Fibroblast of the aortic adventitia (primary cell): ENCODE measurements at regions not wholly inside any gene's neighbourhood (a gene's known extent, or its start where the extent isn't known, plus 50 kb on each side); places are given as distances from the start of the nearest gene placed in this dataset.

Experiments used
- DNase-seq: peaks from one replicate; pipeline ENCODE4 v3.0.0-alpha.2; 2010; ENCODE audit warnings: low read depth
- H3K4me3 ChIP-seq: 2 replicates; pipeline ENCODE4 v1.5.1; 2011; ENCODE audit warnings: low read depth, mild to moderate bottlenecking, control low read depth, low read length, moderate library complexity
- CTCF ChIP-seq: IDR thresholded peaks from 2 replicates; pipeline ENCODE4 v1.5.1; 2011; ENCODE audit warnings: mild to moderate bottlenecking, low read length, control low read depth, inconsistent platforms; ENCODE audit not compliant: insufficient read depth

DNA sequence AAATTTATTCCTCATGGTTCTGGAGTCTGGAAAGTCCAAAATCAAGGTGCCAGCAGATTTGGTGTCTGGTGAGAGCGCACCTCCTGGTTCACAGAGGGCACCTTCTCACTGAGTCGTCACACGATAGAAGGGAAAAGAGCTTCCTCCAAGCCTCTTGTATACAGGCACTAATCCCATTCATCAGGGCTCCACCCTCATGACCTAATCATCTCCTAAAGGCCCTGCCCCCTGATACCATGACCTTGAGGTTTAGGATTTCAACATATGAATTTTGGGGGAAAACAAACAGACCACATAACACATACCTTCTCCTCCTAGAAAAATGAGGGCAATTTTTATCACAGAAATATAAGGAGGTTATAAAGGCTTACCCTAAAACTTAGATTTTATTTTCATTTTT lies 88.0 kb upstream of the NFIA start:
- no peak for TF ChIP-seq CTCF
- no peak for DNase-seq
- no peak overlapping the region for H3K4me3 ChIP-seq

- TF ChIP-seq CTCF: no peak
- no peak overlapping the region for H3K4me3 ChIP-seq
- peak; percentile 46 for DNase-seq
These were observed 90.2 kb upstream of the NFIA start for GRCh38 chr1:60992165-60992564.

GRCh38 chr1:60990714-60991090 lies 91.7 kb upstream of the NFIA start:
- TF ChIP-seq CTCF: no peak
- no peak overlapping the region for H3K4me3 ChIP-seq
- DNase-seq: no peak

DNA sequence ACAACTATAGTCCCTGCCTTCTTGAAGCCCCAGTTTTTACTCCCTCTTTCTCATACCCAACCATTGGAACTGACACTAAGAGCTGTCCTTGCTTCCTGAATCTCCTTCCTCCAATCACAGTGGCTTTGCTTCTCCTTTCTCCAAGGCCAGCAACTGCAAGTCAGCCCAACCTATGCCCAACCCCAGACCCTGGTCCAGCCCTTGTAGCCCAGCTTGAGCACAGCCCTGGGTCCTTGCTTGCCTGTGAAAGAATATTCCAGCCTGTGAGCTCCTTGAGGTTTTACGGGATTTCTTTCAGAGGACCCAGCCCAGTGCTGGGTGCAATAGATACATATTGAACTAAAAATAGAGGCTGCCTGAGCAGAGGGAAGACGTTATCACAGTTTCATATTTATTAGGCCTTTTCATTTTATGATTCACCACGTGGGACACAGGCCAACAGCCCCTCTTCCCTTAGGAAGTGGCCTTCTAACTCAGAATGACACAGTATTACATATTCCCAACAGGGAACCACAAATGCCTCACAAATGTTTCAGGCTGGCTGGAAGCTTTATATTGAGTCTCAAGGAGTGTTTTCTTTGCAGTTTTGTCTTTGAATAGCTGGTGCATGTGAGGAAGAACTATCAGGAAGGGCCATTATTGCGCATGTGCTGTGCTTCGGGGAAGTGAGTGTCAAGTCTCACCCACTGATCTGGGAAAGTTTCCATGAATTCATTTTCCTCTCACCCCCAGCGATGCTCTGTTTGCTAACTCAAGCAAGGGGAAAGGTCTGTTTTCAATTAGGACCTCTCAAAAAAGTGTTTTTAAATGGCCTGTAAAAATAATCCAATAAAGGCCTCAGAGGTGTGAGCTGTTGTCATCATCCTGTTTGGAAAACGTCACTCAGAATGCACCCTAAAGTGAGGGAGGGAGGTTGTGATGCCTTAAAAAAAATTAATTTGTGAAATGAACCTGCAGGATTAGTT lies 92.3 kb upstream of the NFIA start:
- peak overlapping the region; percentile 46 for H3K4me3 ChIP-seq
- TF ChIP-seq CTCF: no peak
- DNase-seq: peak; percentile 96

GRCh38 chr1:60988891-60989290 lies 93.5 kb upstream of the NFIA start:
- no peak for TF ChIP-seq CTCF
- peak; percentile 70 for DNase-seq
- no peak overlapping the region for H3K4me3 ChIP-seq

- no peak for DNase-seq
- no peak overlapping the region for H3K4me3 ChIP-seq
- no peak for TF ChIP-seq CTCF
These were observed 94.5 kb upstream of the NFIA start for GRCh38 chr1:60987904-60988303.
